Activated naive CD8-positive, alpha-beta T cell treated with anti-CD3 and anti-CD28 coated beads, Interleukin-2, amount 50 U/mL, for 16 hours (primary cell): ENCODE measurements at regions not wholly inside any gene's neighbourhood (a gene's known extent, or its start where the extent isn't known, plus 50 kb on each side); places are given as distances from the start of the nearest gene placed in this dataset.

Experiments used
- DNase-seq: peaks from one replicate; pipeline ENCODE4 v3.0.0-alpha.2; 2020; ENCODE audit warnings: low read depth, low spot score

GRCh38 chr1:193633991-193634390 lies 447.6 kb upstream of the B3GALT2 start:
- no peak for DNase-seq

- DNase-seq: no peak
Observed at GRCh38 chr1:193633093-193633492, 446.7 kb upstream of the B3GALT2 start.

- DNase-seq: no peak
Observed at GRCh38 chr1:193631306-193631705, 444.9 kb upstream of the B3GALT2 start.

DNA sequence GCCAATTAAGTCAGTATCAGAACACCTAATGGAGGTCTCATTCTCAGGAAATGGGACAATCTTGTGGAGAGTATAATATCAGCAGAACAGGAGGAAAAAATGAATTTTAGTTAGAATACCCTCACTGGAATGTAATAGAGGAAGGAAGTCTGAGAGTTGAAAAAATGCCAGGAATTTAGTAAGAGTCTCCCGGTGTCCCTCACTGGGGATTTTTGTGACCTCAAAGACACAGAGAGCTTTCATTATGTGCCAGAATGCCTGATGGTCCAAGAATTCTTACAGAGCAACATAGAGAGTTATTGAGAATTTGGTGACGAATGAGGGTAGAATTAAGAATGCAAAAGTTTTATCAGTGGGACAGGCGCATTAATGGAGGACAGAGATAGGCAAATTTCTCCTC lies 443.5 kb upstream of the B3GALT2 start:
- no peak for DNase-seq

DNA sequence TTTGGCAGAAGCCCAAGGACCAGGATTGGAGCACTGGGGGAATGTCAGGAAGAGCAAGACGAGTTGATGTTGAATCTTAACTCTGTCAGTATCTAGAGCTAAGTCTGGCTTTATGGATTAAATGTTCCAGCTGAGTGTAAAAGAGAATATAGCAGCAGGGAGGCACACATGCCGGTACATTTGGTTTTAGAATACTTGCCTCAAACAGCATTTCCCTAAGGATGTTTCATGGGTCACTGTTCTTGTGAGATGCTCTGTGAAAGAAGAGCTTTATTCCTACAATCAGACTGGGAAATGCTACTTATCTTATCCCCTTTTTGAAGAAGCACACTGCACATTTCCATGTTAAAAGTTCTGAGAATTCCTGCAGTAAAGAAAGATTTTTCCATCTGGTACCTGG lies 440.3 kb upstream of the B3GALT2 start:
- DNase-seq: no peak

- no peak for DNase-seq
Observed at GRCh38 chr1:193625255-193625654, 438.8 kb upstream of the B3GALT2 start.

DNA sequence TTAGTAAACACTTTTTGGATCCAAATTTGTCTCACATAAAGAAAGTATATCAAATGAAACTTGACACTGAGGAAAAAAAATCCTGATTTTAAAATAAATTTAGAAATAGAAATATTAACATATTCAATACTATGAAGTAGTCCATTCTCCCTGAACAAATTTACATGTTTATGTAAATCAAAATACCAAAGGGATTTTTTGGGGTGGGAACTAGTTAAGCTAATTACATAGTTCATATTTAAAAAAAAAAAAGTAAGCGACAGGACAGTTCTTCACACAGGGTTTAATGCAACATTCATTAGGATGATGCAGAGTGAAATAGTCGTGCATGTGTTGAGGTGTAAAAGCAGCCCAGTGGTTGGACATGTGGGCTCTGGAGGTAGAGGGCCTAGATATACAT lies 433.5 kb upstream of the B3GALT2 start:
- DNase-seq: no peak

- DNase-seq: no peak
Observed at GRCh38 chr1:193614817-193615216, 428.4 kb upstream of the B3GALT2 start.

- DNase-seq: no peak
Observed at GRCh38 chr1:193614275-193614674, 427.9 kb upstream of the B3GALT2 start.

GRCh38 chr1:193613041-193613440 lies 426.6 kb upstream of the B3GALT2 start:
- DNase-seq: no peak

- DNase-seq: no peak
Observed at GRCh38 chr1:193609592-193609991, 423.2 kb upstream of the B3GALT2 start.

DNA sequence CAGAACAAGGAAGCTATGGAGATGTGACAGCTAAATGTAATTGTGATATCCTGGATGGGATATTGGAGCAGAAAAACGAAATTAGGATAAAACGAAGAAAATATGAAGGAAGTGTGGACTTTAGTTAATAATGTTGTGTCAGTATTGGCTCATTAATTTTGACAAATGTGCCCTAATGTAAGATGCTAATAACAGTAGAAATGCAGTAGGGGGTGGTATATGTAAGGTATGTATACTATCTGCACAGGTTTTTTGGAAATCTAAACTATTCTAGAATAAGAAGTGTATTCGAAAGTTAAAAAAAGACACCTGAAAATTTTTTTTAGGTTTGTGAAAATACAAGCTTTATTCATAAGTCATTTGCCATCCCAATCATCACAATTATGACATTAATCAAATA lies 421.4 kb upstream of the B3GALT2 start:
- DNase-seq: no peak

DNA sequence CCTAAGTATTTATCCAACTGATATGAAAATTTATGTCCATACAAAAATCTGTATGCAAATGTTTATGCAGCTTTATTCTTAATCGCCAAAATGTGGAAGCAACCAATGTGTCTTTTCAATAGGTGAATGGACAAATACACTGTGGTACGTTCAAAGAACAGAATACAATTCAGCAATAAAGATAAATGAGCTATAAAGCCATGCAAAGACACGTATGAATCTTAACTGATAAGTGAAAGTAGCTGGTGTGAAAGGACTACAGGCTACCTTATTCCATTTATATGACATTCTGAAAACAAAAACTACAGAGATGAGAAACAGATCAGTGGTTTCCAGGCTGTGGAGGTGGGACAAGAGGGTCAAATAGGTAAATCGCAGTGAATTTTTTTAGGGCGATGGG lies 419.6 kb upstream of the B3GALT2 start:
- DNase-seq: no peak

DNA sequence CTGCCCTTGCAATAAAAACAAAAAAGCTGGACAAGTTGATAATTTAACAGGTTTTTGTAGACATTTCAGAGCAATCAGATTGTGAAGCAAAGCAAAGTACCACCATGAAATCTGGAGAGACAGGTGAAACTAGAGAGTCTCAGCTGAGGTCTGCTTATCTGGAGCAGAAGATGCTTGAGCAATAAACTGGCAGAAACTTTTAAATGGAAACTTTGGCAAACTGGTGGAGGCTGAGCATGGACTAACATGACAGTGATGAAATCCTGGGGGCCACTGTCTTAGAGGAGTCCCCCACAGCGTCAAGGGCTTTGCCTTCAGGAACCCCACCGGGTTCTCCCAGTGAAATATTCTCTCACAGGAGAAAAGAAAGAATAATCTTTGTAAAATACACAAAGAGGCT lies 416.3 kb upstream of the B3GALT2 start:
- DNase-seq: no peak

GRCh38 chr1:193593147-193593885 lies 406.9 kb upstream of the B3GALT2 start:
- no peak for DNase-seq

GRCh38 chr1:193592317-193592716 lies 405.9 kb upstream of the B3GALT2 start:
- DNase-seq: no peak

- DNase-seq: no peak
Observed at GRCh38 chr1:193590102-193590501, 403.7 kb upstream of the B3GALT2 start.

GRCh38 chr1:193589597-193590040 lies 403.2 kb upstream of the B3GALT2 start:
- DNase-seq: no peak

- DNase-seq: no peak
Observed at GRCh38 chr1:193588311-193589082, 402.1 kb upstream of the B3GALT2 start.

GRCh38 chr1:193584731-193585239 lies 398.4 kb upstream of the B3GALT2 start:
- no peak for DNase-seq

- no peak for DNase-seq
Observed at GRCh38 chr1:193581341-193581740, 394.9 kb upstream of the B3GALT2 start.

- no peak for DNase-seq
Observed at GRCh38 chr1:193580419-193580818, 394.0 kb upstream of the B3GALT2 start.

GRCh38 chr1:193579323-193579722 lies 392.9 kb upstream of the B3GALT2 start:
- no peak for DNase-seq
